Glomerular endothelial cell (primary cell): ENCODE measurements at regions not wholly inside any gene's neighbourhood (a gene's known extent, or its start where the extent isn't known, plus 50 kb on each side); places are given as distances from the start of the nearest gene placed in this dataset.
A peak's percentile ranks its signal among the peaks of the same experiment; 100 is the strongest.
"Not testable (repeated sequence)": the region's sequence is repeated elsewhere in the genome, so short reads cannot be mapped to it uniquely, and the experiment has no call there.

Source experiments
- DNase-seq: peaks from one replicate; pipeline ENCODE4 v3.0.0-alpha.2; 2011; ENCODE audit warnings: low read depth, low spot score; ENCODE audit errors: extremely low read depth

DNA sequence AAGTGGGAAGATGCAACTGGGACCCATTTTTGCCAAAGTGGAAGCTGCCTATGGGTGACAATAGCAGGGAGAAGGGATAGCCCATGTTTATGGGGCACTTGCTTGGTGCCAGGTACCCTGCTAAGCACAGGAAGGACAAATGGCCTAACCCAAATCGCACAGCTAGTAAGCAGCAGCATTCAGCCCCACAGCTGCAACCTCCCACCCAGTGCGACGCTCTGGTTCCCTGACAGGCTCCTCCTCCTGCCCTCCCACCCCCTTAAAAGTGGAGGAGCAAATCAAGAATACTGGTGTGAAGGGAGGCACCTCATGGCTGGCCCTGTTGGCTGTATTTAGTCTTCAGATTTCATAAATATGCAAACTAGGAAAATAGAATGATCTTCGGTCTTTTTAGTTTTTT is 76.2 kb downstream of the RIN2 start:
- DNase-seq: no peak

GRCh38 chr20:19834783-19835182 is 76.7 kb downstream of the RIN2 start:
- no peak for DNase-seq

DNA sequence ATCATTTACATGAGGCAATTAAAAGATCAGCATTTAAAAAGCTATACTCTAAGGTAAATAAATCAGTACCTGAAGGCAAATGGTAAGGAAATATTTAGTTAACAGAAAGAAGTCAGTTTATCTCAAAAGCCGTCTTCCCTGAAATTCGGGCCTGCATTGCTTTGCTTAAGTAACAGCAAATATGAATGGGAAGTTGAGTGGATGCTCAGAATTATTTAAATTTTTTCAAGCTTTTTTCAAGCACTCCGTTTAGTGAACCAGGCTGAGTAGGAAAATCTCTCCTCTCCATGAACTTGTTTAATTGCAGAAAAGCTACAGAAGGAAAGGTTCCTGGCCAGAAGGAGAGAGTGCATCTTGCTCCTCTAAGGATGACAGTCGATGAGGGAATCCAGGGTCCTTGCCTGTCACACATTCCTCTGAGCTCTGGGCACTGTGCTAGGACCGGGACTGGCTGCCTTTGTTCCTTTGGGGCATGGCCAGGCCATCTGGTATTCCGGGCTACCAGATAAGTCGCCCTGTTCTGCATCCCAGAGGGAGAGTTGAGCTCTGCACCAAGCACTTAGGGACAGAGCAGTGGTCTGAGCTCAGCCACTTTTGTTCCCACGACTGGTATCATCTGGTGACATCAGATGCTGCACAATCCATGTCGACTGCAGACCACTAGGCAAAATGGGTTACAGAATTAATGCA is 77.6 kb downstream of the RIN2 start:
- no peak for DNase-seq

DNA sequence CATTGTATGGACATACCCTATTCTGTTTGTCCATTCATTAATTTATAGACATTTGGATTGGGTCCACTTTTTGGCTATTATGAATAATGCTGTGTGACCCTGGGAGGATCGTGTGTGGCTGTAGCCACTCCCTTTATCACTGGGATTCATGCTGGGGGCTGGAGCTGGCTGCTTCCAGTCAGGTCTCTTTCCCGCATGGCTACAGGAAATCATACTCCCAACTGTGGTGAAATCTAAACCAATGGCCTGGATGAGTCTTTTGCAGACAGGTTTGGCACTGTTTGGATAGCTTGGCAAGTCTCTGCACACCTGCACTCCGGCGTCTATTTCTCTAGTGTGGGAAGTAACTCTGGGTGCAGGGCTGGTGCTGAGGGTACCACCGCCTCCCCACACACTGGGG is 80.4 kb downstream of the RIN2 start:
- no peak for DNase-seq

DNA sequence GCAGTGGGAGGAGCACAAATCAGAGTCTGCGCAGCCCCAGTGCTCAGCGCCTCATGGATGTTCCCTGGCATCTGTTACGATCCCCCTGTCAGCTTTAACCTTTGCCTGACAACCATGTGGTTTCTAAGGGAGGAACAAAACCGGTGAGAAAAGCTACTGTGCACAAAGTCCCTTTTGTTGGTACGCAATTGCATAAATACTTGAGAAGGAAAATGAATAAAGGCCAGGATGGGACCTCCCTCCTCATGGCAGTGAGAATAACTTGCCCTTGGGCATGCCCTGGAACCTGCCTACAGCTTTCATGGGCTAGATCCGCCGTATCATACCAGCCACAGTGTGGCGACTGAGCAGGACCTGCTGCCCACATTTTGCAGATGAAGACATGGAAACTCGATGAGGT is 81.0 kb downstream of the RIN2 start:
- DNase-seq: no peak

GRCh38 chr20:19840111-19840710 is 82.2 kb downstream of the RIN2 start:
- DNase-seq: peak; percentile 57

- DNase-seq: no peak
Measured at GRCh38 chr20:19841740-19842139, 83.7 kb downstream of the RIN2 start.

DNA sequence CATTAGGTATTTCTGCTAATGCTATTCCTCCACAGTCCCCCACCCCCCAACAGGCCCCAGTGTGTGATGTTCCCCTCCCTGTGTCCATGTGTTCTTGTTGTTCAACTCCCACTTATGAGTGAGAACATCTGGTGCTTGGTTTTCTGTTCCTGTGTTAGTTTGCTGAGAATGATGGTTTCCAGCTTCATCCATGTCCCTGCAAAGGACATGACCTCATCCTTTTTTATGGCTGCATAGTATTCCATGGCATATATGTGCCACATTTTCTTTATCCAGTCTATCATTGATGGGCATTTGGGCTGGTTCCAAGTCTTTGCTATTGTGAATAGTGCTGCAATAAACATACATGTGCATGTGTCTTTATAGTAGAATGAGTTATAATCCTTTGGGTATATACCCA is 86.8 kb downstream of the RIN2 start:
- DNase-seq: not testable (repeated sequence)

- DNase-seq: no peak
Measured at GRCh38 chr20:19847383-19847782, 89.3 kb downstream of the RIN2 start.

DNA sequence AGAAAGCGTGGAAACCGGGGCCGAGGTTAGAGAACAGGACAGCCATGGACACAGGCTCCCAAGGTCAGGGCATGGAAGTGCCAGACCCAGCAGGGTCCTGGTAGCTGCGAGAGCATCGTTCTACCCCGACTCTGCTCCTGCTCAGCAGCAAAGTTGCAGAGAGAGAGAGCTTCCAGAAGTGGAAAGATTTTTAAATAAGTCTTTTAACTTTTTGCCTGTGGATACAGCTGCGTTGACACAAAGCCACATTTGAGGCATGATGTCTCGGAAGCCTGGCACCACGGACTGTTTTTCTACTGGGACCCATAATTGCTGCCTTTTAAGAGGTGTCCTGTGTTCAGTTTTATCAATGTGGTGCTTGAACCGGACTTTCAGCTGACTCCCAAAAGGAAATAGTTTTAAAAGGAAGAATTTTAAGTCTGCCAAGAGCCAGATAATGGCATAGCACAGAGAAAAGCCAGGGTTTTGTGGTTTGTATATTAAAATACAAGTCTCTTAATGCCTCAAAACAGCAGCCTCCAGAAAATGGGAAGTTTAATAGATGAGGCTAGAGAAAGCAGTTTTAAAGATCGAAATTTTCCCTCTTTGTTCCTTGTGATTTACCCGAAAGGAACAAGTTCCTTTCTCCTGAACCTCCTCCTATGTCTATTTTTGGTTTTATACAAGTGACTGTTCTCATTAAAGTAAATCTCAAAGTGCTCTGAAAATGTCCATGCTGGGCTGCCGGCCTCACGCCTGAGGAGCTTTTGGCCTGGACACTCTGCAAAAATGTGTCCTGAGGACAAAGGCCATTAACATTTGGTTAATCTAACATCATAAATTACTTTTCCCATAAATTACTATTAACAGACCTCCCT is 91.5 kb downstream of the RIN2 start:
- no peak for DNase-seq

DNA sequence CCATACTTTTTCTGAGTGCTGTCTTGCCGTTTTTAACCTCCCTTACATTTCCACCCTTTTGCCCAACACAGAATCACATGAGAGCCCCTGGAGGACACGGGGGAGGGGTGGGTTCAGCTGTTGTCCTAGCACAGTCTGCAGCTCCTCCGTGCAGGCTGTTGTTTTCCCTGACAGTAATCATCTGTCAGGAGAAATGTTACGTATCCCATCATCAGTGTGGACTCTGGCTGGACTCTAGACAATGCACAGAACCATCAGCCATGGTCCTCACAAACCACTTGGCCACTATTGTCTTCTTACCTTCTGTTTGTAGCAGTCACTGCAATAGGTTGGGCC is 92.1 kb downstream of the RIN2 start:
- no peak for DNase-seq

GRCh38 chr20:19851861-19852260 is 93.8 kb downstream of the RIN2 start:
- no peak for DNase-seq

DNA sequence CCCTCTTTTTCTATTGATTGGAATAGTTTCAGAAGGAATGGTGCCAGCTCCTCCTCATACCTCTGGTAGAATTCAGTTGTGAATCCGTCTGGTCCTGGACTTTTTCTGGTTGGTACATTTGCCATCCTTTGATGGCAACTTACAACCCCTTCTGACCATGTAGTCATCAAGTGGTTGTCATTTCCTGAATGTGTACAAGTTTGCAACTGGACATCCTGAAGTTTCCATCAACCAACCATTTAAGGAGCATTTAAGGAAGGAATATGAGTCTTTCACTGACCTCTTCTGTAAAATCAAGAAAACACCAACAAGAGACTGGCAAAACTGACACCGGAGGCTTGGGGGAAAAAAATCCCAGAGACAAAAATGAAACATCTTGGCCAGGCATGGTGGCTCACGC is 97.4 kb downstream of the RIN2 start:
- peak; percentile 20 for DNase-seq

- no peak for DNase-seq
Measured at GRCh38 chr20:19858466-19859371, 100.7 kb downstream of the RIN2 start.

GRCh38 chr20:19859444-19859843 is 101.4 kb downstream of the RIN2 start:
- no peak for DNase-seq

GRCh38 chr20:19860737-19861136 is 102.7 kb downstream of the RIN2 start:
- DNase-seq: no peak

GRCh38 chr20:19861147-19861759 is 103.2 kb downstream of the RIN2 start:
- no peak for DNase-seq

GRCh38 chr20:19864130-19864529 is 106.1 kb downstream of the RIN2 start:
- no peak for DNase-seq

DNA sequence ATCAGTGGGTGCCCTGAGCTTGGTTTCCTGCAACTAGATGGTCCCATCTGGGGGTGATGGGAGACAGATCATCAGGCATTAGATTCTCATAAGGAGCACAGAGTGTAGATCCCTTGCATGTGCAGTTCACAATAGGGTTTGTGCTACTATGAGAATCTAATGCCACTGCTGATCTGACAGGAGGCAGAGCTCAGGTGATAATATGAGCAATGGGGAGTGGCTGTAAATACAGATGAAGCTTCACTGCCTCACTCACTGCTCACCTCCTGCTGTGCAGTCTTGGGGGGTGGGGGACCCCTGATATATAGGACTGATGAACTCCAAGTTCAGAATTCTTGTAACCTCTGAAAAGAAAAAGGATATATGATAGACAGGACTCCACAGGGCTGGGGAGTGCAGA is 108.0 kb downstream of the RIN2 start:
- DNase-seq: no peak

GRCh38 chr20:19867074-19867473 is 109.0 kb downstream of the RIN2 start:
- DNase-seq: no peak
